HEK293T (cell line): ENCODE measurements at regions not wholly inside any gene's neighbourhood (a gene's known extent, or its start where the extent isn't known, plus 50 kb on each side); places are given as distances from the start of the nearest gene placed in this dataset.

Source experiments
- CTCF ChIA-PET: fragments of 350-600 bp; formaldehyde crosslinking; extraction: SDS; loops from one replicate; lab custom pipeline; 2021; ENCODE audit warnings: antibody characterized with exemption, inconsistent platforms; lab: Yijun Ruan, JAX
- POLR2A ChIA-PET: fragments of 350-600 bp; formaldehyde crosslinking; extraction: SDS; loops from one replicate; lab custom pipeline; 2020; ENCODE audit warnings: antibody characterized with exemption, inconsistent platforms; lab: Yijun Ruan, JAX
- DNase-seq: peaks from one replicate; pipeline ENCODE4 v3.0.0; 2012; ENCODE audit warnings: mixed read lengths; ENCODE audit errors: extremely low spot score
- ARNT ChIP-seq: fragments of 450-650 bp; IDR thresholded peaks from 2 replicates; pipeline ENCODE4 v1.6.1; 2017; ENCODE audit warnings: mild to moderate bottlenecking
- BHLHE40 ChIP-seq: fragments of 450-650 bp; IDR thresholded peaks from 2 replicates; pipeline ENCODE4 v1.6.1; 2016; ENCODE audit warnings: mild to moderate bottlenecking, moderate library complexity, borderline replicate concordance
- CTBP1 ChIP-seq: fragments of 450-650 bp; IDR thresholded peaks from 2 replicates; pipeline ENCODE4 v1.6.1; 2016; ENCODE audit warnings: borderline replicate concordance
- ELF4 ChIP-seq: fragments of 450-650 bp; IDR thresholded peaks from 2 replicates; pipeline ENCODE4 v1.6.1; 2017; ENCODE audit warnings: antibody characterized with exemption
- FOXA1 ChIP-seq: fragments of 450-650 bp; IDR thresholded peaks from 2 replicates; pipeline ENCODE4 v1.6.1; 2016; ENCODE audit warnings: mild to moderate bottlenecking
- FOXK2 ChIP-seq: fragments of 450-650 bp; IDR thresholded peaks from 2 replicates; pipeline ENCODE4 v1.6.1; 2016; ENCODE audit warnings: mild to moderate bottlenecking
- FOXM1 ChIP-seq: fragments of 450-650 bp; IDR thresholded peaks from 2 replicates; pipeline ENCODE4 v1.6.1; 2017; ENCODE audit warnings: mild to moderate bottlenecking, borderline replicate concordance
- HDGF ChIP-seq: fragments of 450-650 bp; IDR thresholded peaks from 2 replicates; pipeline ENCODE4 v1.6.1; 2017; ENCODE audit warnings: antibody characterized with exemption, borderline replicate concordance
- L3MBTL2 ChIP-seq: fragments of 450-650 bp; conservative IDR thresholded peaks from 2 replicates; pipeline ENCODE4 v1.6.1; 2016; ENCODE audit warnings: mild to moderate bottlenecking
- LEF1 ChIP-seq: fragments of 450-650 bp; IDR thresholded peaks from 2 replicates; pipeline ENCODE4 v1.6.1; 2017; ENCODE audit warnings: mild to moderate bottlenecking, borderline replicate concordance
- NFRKB ChIP-seq: fragments of 450-650 bp; IDR thresholded peaks from 2 replicates; pipeline ENCODE4 v1.6.1; 2016; ENCODE audit warnings: mild to moderate bottlenecking, moderate library complexity
- SP1 ChIP-seq: fragments of 450-650 bp; IDR thresholded peaks from 2 replicates; pipeline ENCODE4 v1.6.1; 2017
- SUZ12 ChIP-seq: fragments of 450-650 bp; IDR thresholded peaks from 2 replicates; pipeline ENCODE4 v1.6.1; 2016; ENCODE audit warnings: mild to moderate bottlenecking
- TARDBP ChIP-seq: fragments of 450-650 bp; IDR thresholded peaks from 2 replicates; pipeline ENCODE4 v1.6.1; 2016
- ZNF384 ChIP-seq: fragments of 450-650 bp; IDR thresholded peaks from 2 replicates; pipeline ENCODE4 v1.6.1; 2016
- TF ChIP-seq, protein P1 (sequence below): fragments of 450-650 bp; IDR thresholded peaks from 2 replicates; pipeline ENCODE4 v1.6.1; 2016

GRCh38 chr4:128338634-128339355 is 51.2 kb upstream of the PGRMC2 start:
- TF ChIP-seq ZNF384 (no peak), LEF1 (no peak), NFRKB (no peak), CTBP1 (no peak), ARNT (no peak), SUZ12 (no peak), HDGF (no peak), FOXK2 (no peak), BHLHE40 (no peak), FOXA1 (no peak), L3MBTL2 (no peak), ELF4 (no peak), FOXM1 (no peak)
- TF ChIP-seq, protein P1, sequence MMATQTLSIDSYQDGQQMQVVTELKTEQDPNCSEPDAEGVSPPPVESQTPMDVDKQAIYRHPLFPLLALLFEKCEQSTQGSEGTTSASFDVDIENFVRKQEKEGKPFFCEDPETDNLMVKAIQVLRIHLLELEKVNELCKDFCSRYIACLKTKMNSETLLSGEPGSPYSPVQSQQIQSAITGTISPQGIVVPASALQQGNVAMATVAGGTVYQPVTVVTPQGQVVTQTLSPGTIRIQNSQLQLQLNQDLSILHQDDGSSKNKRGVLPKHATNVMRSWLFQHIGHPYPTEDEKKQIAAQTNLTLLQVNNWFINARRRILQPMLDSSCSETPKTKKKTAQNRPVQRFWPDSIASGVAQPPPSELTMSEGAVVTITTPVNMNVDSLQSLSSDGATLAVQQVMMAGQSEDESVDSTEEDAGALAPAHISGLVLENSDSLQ, result no peak
- DNase-seq, result no peak
- CTCF ChIA-PET, result no interaction called here
- POLR2A ChIA-PET, result no interaction called here

- no peak for TF ChIP-seq SP1
- TF ChIP-seq BHLHE40, result no peak
- TF ChIP-seq L3MBTL2, result no peak
- no peak for TF ChIP-seq HDGF
- TF ChIP-seq FOXM1, result no peak
- no peak for TF ChIP-seq ZNF384
- TF ChIP-seq, protein P1, result no peak
- no peak for TF ChIP-seq SUZ12
- TF ChIP-seq FOXK2, result no peak
- TF ChIP-seq CTBP1, result no peak
- TF ChIP-seq FOXA1, result no peak
- no peak for TF ChIP-seq ELF4
- no peak for TF ChIP-seq ARNT
- TF ChIP-seq NFRKB, result no peak
- no peak for TF ChIP-seq LEF1
- no peak for TF ChIP-seq TARDBP
- POLR2A ChIA-PET, result no interaction called here
- no peak for DNase-seq
- CTCF ChIA-PET, result no interaction called here
Observed at GRCh38 chr4:128337863-128338262, 50.2 kb upstream of the PGRMC2 start.
